ENCODE measurements at regions not wholly inside any gene's neighbourhood (a gene's known extent, or its start where the extent isn't known, plus 50 kb on each side); places are given as distances from the start of the nearest gene placed in this dataset.
A peak's percentile ranks its signal among the peaks of the same experiment; 100 is the strongest.

DNA sequence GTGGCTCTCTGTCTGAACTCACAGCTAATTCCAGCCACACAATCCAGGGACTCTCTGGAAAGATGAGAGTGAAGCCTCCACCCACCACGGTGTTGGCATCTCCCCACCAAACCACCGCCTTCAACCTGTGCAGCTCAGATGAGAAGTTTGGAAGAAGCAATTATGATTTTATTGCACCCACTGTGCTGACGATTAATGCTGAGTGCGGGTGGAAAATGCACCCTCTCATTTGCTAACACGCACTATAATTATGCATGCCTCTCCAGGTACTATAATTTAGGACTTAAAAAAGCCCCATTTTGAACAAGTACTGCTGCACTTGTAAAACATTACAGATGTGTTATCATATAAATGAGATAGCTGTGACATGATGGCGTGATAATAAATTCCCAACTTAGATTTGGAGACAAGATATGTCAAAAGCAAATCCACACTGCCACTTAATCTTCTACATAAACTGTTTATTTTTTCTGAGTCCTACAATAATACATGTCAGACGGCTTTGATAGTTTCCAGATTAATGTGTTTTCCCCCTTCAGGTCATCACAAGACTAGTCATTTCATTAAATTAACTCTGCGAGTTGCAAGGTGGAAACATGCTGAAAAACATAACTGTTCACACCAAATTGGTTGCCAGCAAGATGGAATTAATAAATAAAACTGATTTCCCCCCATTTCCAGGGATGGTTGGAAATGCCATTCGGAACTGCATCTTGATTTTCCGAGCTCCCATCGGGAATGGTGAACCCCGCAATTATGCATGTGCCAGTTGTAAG is 466.5 kb upstream of the MAF start:
- Histone ChIP-seq H3K27me3 (ENCODE audit: control insufficient read depth in 3 of 3, insufficient read depth in 3 of 3, low read length in 3 of 3) (no peaks in the 10 kb centered on the region), H3K9me3 (ENCODE audit: control insufficient read depth in 2 of 2, insufficient read depth in 1 of 2, low read depth in 1 of 2, low read length in 1 of 2) (peaks cover 0 to 7% of the 10 kb centered on the region in 2 donors), H3K27ac (ENCODE audit: low read depth in 1 of 3, low read length in 2 of 3) (no peak overlapping the region), H3K4me1 (ENCODE audit: control insufficient read depth in 3 of 3, insufficient read depth in 2 of 3, low read depth in 1 of 3, low read length in 2 of 3) (peaks cover 0 to 14% (median 4%) of the 10 kb centered on the region in 3 donors), H3K4me3 (ENCODE audit: low read depth in 1 of 3, low read length in 3 of 3) (no peak overlapping the region), H3K36me3 (ENCODE audit: control insufficient read depth in 3 of 3, insufficient read depth in 2 of 3, low read depth in 1 of 3, low read length in 3 of 3) (no peaks in the 10 kb centered on the region)
- no peak for DNase-seq
- WGBS, 3 donors: 82 to 86% (median 83%) methylated on average over 12 of the region's 12 CpGs
- FAIRE-seq: no peak

DNA sequence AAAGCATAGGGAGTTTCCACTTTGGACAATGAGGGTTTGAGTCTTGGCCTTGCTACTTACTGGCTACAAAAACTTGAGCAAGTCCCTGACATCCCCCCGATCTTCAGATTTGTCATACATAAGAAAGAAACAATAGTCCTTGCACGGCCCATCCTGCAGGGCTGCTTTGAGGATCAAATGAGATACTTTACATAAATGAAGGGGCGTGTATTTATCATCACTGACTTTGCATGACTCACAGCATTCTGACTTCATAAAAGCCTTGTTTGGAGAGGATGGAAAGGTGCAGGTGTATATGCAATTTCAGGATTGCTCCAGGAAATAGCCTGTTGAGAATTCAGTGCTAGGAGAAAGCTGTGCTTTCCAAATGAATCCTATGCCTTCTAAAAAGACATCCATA is 465.0 kb upstream of the MAF start:
- no peak for FAIRE-seq
- no peak overlapping the region for H3K4me3 ChIP-seq (ENCODE audit: low read depth in 1 of 3, low read length in 3 of 3)
- H3K9me3 ChIP-seq (ENCODE audit: control insufficient read depth in 2 of 2, insufficient read depth in 1 of 2, low read depth in 1 of 2, low read length in 1 of 2): peaks cover 0 to 2% of the 10 kb centered on the region in 2 donors
- WGBS, 3 donors: 50 to 63% (median 61%) methylated on average over 3 of the region's 3 CpGs
- no peaks in the 10 kb centered on the region for H3K27me3 ChIP-seq (ENCODE audit: control insufficient read depth in 3 of 3, insufficient read depth in 3 of 3, low read length in 3 of 3)
- H3K27ac ChIP-seq (ENCODE audit: low read depth in 1 of 3, low read length in 2 of 3): no peak overlapping the region
- no peak for DNase-seq
- no peaks in the 10 kb centered on the region for H3K36me3 ChIP-seq (ENCODE audit: control insufficient read depth in 3 of 3, insufficient read depth in 2 of 3, low read depth in 1 of 3, low read length in 3 of 3)
- peaks cover 0 to 10% (median 4%) of the 10 kb centered on the region in 3 donors for H3K4me1 ChIP-seq (ENCODE audit: control insufficient read depth in 3 of 3, insufficient read depth in 2 of 3, low read depth in 1 of 3, low read length in 2 of 3)

DNA sequence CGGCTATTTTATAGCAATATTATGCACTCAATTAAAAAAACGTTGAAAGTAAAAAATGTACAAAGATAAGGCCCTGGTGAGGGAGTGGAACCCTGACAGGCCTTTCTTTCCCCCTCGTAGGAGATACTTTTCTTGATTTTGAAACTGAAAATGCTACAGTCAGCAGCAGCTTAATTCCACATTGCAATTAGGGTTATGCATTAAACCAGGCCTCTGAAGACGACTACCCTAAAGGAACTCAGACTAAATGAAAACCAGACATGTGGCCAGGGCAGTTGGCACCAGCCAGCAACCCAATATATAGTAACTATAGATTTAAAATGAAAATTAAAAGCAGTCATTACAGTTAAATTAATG is 463.2 kb upstream of the MAF start:
- H3K9me3 ChIP-seq (ENCODE audit: control insufficient read depth in 2 of 2, insufficient read depth in 1 of 2, low read depth in 1 of 2, low read length in 1 of 2): no peaks in the 10 kb centered on the region
- H3K27ac ChIP-seq (ENCODE audit: low read depth in 1 of 3, low read length in 2 of 3): peak overlapping the region in 2 of 3 donors; percentile 50 to 62
- H3K4me3 ChIP-seq (ENCODE audit: low read depth in 1 of 3, low read length in 3 of 3): no peak overlapping the region
- H3K27me3 ChIP-seq (ENCODE audit: control insufficient read depth in 3 of 3, insufficient read depth in 3 of 3, low read length in 3 of 3): no peaks in the 10 kb centered on the region
- no peaks in the 10 kb centered on the region for H3K36me3 ChIP-seq (ENCODE audit: control insufficient read depth in 3 of 3, insufficient read depth in 2 of 3, low read depth in 1 of 3, low read length in 3 of 3)
- WGBS, 3 donors: 24 to 35% (median 27%) methylated on average over 4 of the region's 4 CpGs
- FAIRE-seq (no peak), DNase-seq (peak in 1 of 2 donors; percentile 36)
- H3K4me1 ChIP-seq (ENCODE audit: control insufficient read depth in 3 of 3, insufficient read depth in 2 of 3, low read depth in 1 of 3, low read length in 2 of 3): peaks cover 0 to 10% (median 4%) of the 10 kb centered on the region in 3 donors

DNA sequence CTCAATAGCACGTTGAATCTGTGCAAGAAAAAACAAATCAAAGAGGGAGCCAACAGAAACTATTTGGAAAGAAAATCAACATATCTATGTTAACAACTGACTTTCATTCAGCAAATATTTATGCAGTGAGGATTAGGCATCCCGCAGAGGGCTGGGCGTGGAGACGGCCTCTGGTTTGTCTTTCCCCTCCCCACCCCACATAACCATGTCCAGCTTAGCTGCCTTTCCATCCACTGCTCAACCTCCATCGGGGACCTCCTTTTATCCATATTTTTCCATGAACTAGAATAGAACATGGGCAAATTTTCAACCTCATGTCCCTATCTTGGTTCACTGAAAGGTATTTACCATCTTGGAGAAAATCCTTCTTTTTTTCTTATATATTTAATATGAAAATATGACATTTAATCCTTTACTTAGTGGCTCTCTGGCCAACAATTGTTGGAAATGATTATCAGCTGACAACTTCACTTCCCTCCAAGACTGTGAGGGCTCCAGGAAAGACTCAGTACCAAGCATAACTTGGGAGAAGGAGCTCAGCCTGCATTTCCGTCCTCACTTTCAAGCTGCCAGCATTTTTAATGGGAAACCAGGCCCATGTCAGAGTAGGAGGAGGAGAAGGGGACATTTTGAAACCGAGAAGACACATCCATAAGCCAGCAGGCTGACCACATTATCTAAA is 462.6 kb upstream of the MAF start:
- H3K27ac ChIP-seq (ENCODE audit: low read depth in 1 of 3, low read length in 2 of 3): peak overlapping the region in 2 of 3 donors; percentile 50 to 62
- H3K4me1 ChIP-seq (ENCODE audit: control insufficient read depth in 3 of 3, insufficient read depth in 2 of 3, low read depth in 1 of 3, low read length in 2 of 3): peaks cover 0 to 10% (median 4%) of the 10 kb centered on the region in 3 donors
- H3K27me3 ChIP-seq (ENCODE audit: control insufficient read depth in 3 of 3, insufficient read depth in 3 of 3, low read length in 3 of 3): no peaks in the 10 kb centered on the region
- no peak overlapping the region for H3K4me3 ChIP-seq (ENCODE audit: low read depth in 1 of 3, low read length in 3 of 3)
- no peak for DNase-seq
- WGBS, 3 donors: 65 to 75% (median 68%) methylated on average over 7 of the region's 7 CpGs
- no peaks in the 10 kb centered on the region for H3K9me3 ChIP-seq (ENCODE audit: control insufficient read depth in 2 of 2, insufficient read depth in 1 of 2, low read depth in 1 of 2, low read length in 1 of 2)
- FAIRE-seq: no peak
- H3K36me3 ChIP-seq (ENCODE audit: control insufficient read depth in 3 of 3, insufficient read depth in 2 of 3, low read depth in 1 of 3, low read length in 3 of 3): no peaks in the 10 kb centered on the region

DNA sequence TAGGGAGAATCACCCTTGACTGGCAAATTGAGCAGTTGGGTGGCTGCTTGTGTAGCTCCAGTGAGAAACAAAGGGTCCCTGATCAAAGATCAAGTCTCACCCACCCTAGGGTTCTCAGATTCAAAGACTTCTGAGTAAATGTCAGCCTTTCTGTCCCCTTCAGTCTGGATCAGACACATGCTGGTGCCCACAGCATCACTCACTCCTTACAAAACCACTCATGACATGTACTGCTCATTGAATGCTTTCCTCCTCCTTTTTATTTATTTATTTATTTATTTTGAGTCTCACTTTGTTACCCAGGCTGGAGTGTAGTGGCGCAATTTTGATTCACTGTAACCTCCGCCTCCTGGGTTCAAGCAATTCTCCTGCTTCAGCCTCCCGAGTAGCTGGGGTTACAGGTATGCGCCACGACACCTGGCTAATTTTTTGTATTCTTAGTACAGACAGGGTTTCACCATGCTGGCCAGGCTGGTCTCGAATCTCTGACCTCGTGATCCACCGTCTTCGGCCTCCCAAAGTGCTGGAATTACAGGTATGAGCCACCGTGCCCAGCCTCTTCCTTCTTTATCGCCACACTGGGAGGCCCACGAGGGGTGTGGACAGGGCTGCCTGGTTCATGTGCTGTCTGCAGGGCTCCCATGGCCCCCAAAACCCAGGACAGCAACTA is 462.0 kb upstream of the MAF start:
- H3K4me3 ChIP-seq (ENCODE audit: low read depth in 1 of 3, low read length in 3 of 3): no peak overlapping the region
- 84 to 93% (median 88%) methylated on average over 12 of the region's 12 CpGs for WGBS, 3 donors
- no peak overlapping the region for H3K27ac ChIP-seq (ENCODE audit: low read depth in 1 of 3, low read length in 2 of 3)
- no peaks in the 10 kb centered on the region for H3K9me3 ChIP-seq (ENCODE audit: control insufficient read depth in 2 of 2, insufficient read depth in 1 of 2, low read depth in 1 of 2, low read length in 1 of 2)
- no peak for DNase-seq
- no peaks in the 10 kb centered on the region for H3K27me3 ChIP-seq (ENCODE audit: control insufficient read depth in 3 of 3, insufficient read depth in 3 of 3, low read length in 3 of 3)
- peaks cover 0 to 10% (median 4%) of the 10 kb centered on the region in 3 donors for H3K4me1 ChIP-seq (ENCODE audit: control insufficient read depth in 3 of 3, insufficient read depth in 2 of 3, low read depth in 1 of 3, low read length in 2 of 3)
- no peaks in the 10 kb centered on the region for H3K36me3 ChIP-seq (ENCODE audit: control insufficient read depth in 3 of 3, insufficient read depth in 2 of 3, low read depth in 1 of 3, low read length in 3 of 3)
- FAIRE-seq: no peak

DNA sequence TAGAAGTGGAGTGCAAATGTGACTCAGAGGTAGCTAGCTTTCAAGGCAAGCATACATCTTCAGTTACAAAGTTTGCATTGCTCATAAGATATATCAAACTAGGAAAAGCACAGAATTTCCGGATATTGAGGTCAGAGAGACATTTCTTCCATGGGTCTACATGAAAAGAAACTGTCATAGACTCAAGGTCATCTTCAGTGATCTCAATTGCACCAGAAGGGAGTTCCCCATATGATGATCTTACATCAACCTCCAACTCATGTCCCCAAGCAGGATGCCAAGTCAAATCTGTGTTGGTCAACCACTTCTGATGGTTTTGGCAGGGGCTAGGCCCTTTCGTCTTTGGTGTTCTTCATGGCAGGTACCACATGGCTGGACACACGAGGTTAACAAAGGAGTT is 459.9 kb upstream of the MAF start:
- H3K36me3 ChIP-seq (ENCODE audit: control insufficient read depth in 3 of 3, insufficient read depth in 2 of 3, low read depth in 1 of 3, low read length in 3 of 3): no peaks in the 10 kb centered on the region
- no peak overlapping the region for H3K27ac ChIP-seq (ENCODE audit: low read depth in 1 of 3, low read length in 2 of 3)
- no peaks in the 10 kb centered on the region for H3K9me3 ChIP-seq (ENCODE audit: control insufficient read depth in 2 of 2, insufficient read depth in 1 of 2, low read depth in 1 of 2, low read length in 1 of 2)
- H3K4me3 ChIP-seq (ENCODE audit: low read depth in 1 of 3, low read length in 3 of 3): no peak overlapping the region
- WGBS, 3 donors: 83 to 86% (median 86%) methylated on average over 3 of the region's 3 CpGs
- no peaks in the 10 kb centered on the region for H3K27me3 ChIP-seq (ENCODE audit: control insufficient read depth in 3 of 3, insufficient read depth in 3 of 3, low read length in 3 of 3)
- peaks cover 0 to 10% (median 4%) of the 10 kb centered on the region in 3 donors for H3K4me1 ChIP-seq (ENCODE audit: control insufficient read depth in 3 of 3, insufficient read depth in 2 of 3, low read depth in 1 of 3, low read length in 2 of 3)
- DNase-seq (no peak), FAIRE-seq (no peak)

DNA sequence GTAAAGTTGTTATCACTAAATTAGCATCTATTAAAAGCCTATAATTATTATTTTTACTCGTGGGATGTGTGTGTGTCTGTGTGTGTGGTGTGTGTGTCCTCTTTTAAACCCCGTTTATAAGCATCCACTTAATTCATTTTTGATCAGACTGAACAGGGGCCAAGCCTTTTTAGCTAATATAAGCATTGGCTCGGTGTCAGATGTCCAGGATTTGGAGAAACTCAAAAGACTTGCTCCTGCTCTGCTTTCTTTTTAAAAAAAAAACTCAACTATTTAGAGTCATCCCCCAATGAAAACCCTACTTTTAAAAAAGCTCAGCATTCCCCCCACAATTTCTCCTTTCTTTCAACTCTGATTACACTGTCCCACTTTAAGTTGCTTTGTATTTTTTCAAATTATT is 459.3 kb upstream of the MAF start:
- H3K4me3 ChIP-seq (ENCODE audit: low read depth in 1 of 3, low read length in 3 of 3): no peak overlapping the region

GRCh38 chr16:80058214-80058613 is 457.7 kb upstream of the MAF start:
- Histone ChIP-seq H3K27me3 (ENCODE audit: control insufficient read depth in 3 of 3, insufficient read depth in 3 of 3, low read length in 3 of 3) (no peaks in the 10 kb centered on the region), H3K27ac (ENCODE audit: low read depth in 1 of 3, low read length in 2 of 3) (peak overlapping the region in 1 of 3 donors; percentile 1), H3K36me3 (ENCODE audit: control insufficient read depth in 3 of 3, insufficient read depth in 2 of 3, low read depth in 1 of 3, low read length in 3 of 3) (no peaks in the 10 kb centered on the region), H3K9me3 (ENCODE audit: control insufficient read depth in 2 of 2, insufficient read depth in 1 of 2, low read depth in 1 of 2, low read length in 1 of 2) (no peaks in the 10 kb centered on the region), H3K4me1 (ENCODE audit: control insufficient read depth in 3 of 3, insufficient read depth in 2 of 3, low read depth in 1 of 3, low read length in 2 of 3) (no peaks in the 10 kb centered on the region), H3K4me3 (ENCODE audit: low read depth in 1 of 3, low read length in 3 of 3) (no peak overlapping the region)
- FAIRE-seq (no peak), DNase-seq (peak in 1 of 2 donors; percentile 24)
- 57 to 88% (median 82%) methylated on average over 9 of the region's 9 CpGs for WGBS, 3 donors

More for the DNA sequence above, 459.3 kb upstream of the MAF start:
- DNase-seq (no peak), FAIRE-seq (no peak)
- 56 to 65% (median 63%) methylated on average over 3 of the region's 3 CpGs for WGBS, 3 donors
- no peaks in the 10 kb centered on the region for H3K36me3 ChIP-seq (ENCODE audit: control insufficient read depth in 3 of 3, insufficient read depth in 2 of 3, low read depth in 1 of 3, low read length in 3 of 3)
- no peaks in the 10 kb centered on the region for H3K27me3 ChIP-seq (ENCODE audit: control insufficient read depth in 3 of 3, insufficient read depth in 3 of 3, low read length in 3 of 3)
- no peaks in the 10 kb centered on the region for H3K9me3 ChIP-seq (ENCODE audit: control insufficient read depth in 2 of 2, insufficient read depth in 1 of 2, low read depth in 1 of 2, low read length in 1 of 2)
- peaks cover 0 to 10% (median 4%) of the 10 kb centered on the region in 3 donors for H3K4me1 ChIP-seq (ENCODE audit: control insufficient read depth in 3 of 3, insufficient read depth in 2 of 3, low read depth in 1 of 3, low read length in 2 of 3)
- H3K27ac ChIP-seq (ENCODE audit: low read depth in 1 of 3, low read length in 2 of 3): no peak overlapping the region

All from small intestine (tissue), 7 donors.